Esophagus squamous epithelium (tissue), 4 donors: ENCODE measurements at regions not wholly inside any gene's neighbourhood (a gene's known extent, or its start where the extent isn't known, plus 50 kb on each side); places are given as distances from the start of the nearest gene placed in this dataset.

Source experiments
- CTCF ChIP-seq, 6 experiments: fragments of 450-650 bp in 4 of 6; fragments of 200-600 bp in 2 of 6; sonication (generic) in 2 of 6; IDR thresholded peaks; one replicate each; pipeline ENCODE4 v1.5.1; 2016 to 2019; ENCODE audit warnings: antibody characterized with exemption in 6 of 6, mild to moderate bottlenecking in 4 of 6, moderate library complexity in 4 of 6
- POLR2A ChIP-seq, 4 donors: fragments of 450-650 bp; IDR thresholded peaks; one replicate each; pipeline ENCODE4 v1.6.1; 2017; ENCODE audit warnings: antibody characterized with exemption in 4 of 4, mild to moderate bottlenecking in 4 of 4, moderate library complexity in 3 of 4

GRCh38 chr6:164906766-164907165, 402.6 kb downstream of the C6orf118 start:
- TF ChIP-seq POLR2A (IDR thresholded peaks at IDR 0.05) (no peak), CTCF (IDR thresholded peaks at IDR 0.05) (no peak)
